ENCODE measurements at regions not wholly inside any gene's neighbourhood (a gene's known extent, or its start where the extent isn't known, plus 50 kb on each side); places are given as distances from the start of the nearest gene placed in this dataset.

DNA sequence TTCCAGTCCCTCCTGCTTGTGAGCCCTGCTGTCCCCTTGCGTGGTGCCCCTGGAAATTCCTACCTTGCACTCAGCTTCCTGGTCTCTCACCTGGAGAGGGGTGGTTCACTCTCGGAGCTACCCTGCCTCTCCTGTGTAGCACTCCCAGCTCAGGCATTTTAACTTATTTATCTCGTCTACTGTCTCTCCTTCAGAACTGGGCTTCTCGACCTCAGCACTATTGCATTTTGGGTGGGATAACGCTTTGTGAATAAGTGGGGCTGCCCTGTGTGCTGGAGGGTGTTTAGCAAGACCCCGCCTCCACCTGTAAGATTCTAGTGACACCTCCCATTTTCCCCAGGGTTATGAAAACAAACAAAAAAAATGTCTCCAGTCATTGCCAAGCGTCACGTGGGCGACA, 56.0 kb upstream of the SORCS2 start:
- TF ChIP-seq CEBPB (IDR thresholded peaks at IDR 0.05) (no peak), POLR2A (IDR thresholded peaks at IDR 0.05; ENCODE audit: low read length) (no peak), USF2 (IDR thresholded peaks at IDR 0.05) (no peak), BHLHE40 (IDR thresholded peaks at IDR 0.05; ENCODE audit: low read depth, low read length) (no peak), RFX5 (IDR thresholded peaks at IDR 0.05) (no peak), KDM5A (IDR thresholded peaks at IDR 0.05) (no peak), JUN (IDR thresholded peaks at IDR 0.05) (no peak), HOXA7 (CRISPR knock-in tag; IDR thresholded peaks at IDR 0.05) (no peak), EHMT2 (IDR thresholded peaks at IDR 0.05; ENCODE audit: low read depth) (no peak)
- TF ChIP-seq, protein P1, sequence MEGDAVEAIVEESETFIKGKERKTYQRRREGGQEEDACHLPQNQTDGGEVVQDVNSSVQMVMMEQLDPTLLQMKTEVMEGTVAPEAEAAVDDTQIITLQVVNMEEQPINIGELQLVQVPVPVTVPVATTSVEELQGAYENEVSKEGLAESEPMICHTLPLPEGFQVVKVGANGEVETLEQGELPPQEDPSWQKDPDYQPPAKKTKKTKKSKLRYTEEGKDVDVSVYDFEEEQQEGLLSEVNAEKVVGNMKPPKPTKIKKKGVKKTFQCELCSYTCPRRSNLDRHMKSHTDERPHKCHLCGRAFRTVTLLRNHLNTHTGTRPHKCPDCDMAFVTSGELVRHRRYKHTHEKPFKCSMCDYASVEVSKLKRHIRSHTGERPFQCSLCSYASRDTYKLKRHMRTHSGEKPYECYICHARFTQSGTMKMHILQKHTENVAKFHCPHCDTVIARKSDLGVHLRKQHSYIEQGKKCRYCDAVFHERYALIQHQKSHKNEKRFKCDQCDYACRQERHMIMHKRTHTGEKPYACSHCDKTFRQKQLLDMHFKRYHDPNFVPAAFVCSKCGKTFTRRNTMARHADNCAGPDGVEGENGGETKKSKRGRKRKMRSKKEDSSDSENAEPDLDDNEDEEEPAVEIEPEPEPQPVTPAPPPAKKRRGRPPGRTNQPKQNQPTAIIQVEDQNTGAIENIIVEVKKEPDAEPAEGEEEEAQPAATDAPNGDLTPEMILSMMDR (IDR thresholded peaks at IDR 0.05) = no peak

Measured in A549 (cell line).